K562 (cell line): ENCODE measurements at regions not wholly inside any gene's neighbourhood (a gene's known extent, or its start where the extent isn't known, plus 50 kb on each side); places are given as distances from the start of the nearest gene placed in this dataset.

Source experiments
- ATAC-seq: fragments of 200-7000 bp; cut with Tn5 transposase; 3 replicates; pipeline ENCODE4 v1.9.1; 2020; ENCODE audit warnings: moderate library complexity
- BruUV-seq: library from RNA; stranded (reverse); fragments of 400-500 nt; replicated peaks from 2 replicates; lab custom pipeline; 2021; lab: Mats Ljungman, UMichigan
- CTCF ChIA-PET: fragments of 300-600 bp; formaldehyde crosslinking; extraction: SDS; loops from one replicate; lab custom pipeline; 2021; ENCODE audit warnings: low intra/inter-chr PET ratio; lab: Yijun Ruan, JAX
- POLR2A ChIA-PET: fragments of 300-600, 350-650 bp; sonication (Branson Sonifier 250); formaldehyde crosslinking; extraction: SDS; loops from one replicate; lab custom pipeline; 2021; ENCODE audit warnings: antibody characterized with exemption, inconsistent platforms; lab: Yijun Ruan, JAX
- DNase-seq, 4 experiments: peaks; one replicate each; pipeline versions ENCODE4 v3.0.0 to v3.0.0-alpha.2; 2011 to 2018; ENCODE audit warnings: low spot score in 3 of 4, mixed read lengths in 3 of 4; ENCODE audit errors: extremely low read depth in 1 of 4
- FAIRE-seq: peaks from 2 replicates; lab custom pipeline; 2011; peaks lifted over from hg19 to GRCh38; lab: Jason Lieb, UNC
- H2AFZ ChIP-seq: 2 replicates; pipeline ENCODE4 v1.6.0; 2011; ENCODE audit warnings: low read depth, low read length, control low read depth, inconsistent platforms
- H3K27ac ChIP-seq: fragments of 200-600 bp; 3 replicates; pipeline ENCODE4 v1.8.0; 2011; ENCODE audit warnings: low read depth, mild to moderate bottlenecking, control low read depth, inconsistent platforms, low read length, moderate library complexity, mixed read lengths; ENCODE audit errors: extremely low read depth
- H3K27me3 ChIP-seq, 2 experiments: fragments of 300-600 bp in 1 of 2; 2 replicates in 1 of 2; 3 replicates in 1 of 2; pipeline versions ENCODE4 v1.6.0 to v1.8.0; 2011; ENCODE audit warnings: inconsistent platforms in 2 of 2, low read length in 2 of 2, mild to moderate bottlenecking in 1 of 2, mixed read lengths in 1 of 2, moderate library complexity in 1 of 2; ENCODE audit not compliant: control insufficient read depth in 2 of 2, insufficient read depth in 2 of 2
- H3K36me3 ChIP-seq: fragments of 300-600 bp; 3 replicates; pipeline ENCODE4 v1.8.0; 2011; ENCODE audit warnings: mild to moderate bottlenecking, low read length, inconsistent platforms; ENCODE audit not compliant: control insufficient read depth, insufficient read depth
- H3K4me1 ChIP-seq, 2 experiments: fragments of 200-600 bp in 1 of 2; replicated peaks in 1 of 2; 2 replicates in 1 of 2; 3 replicates in 1 of 2; pipeline versions ENCODE4 v1.5.1 to v1.8.0; 2011; ENCODE audit warnings: inconsistent platforms in 2 of 2, low read length in 2 of 2, mild to moderate bottlenecking in 1 of 2, mixed read lengths in 1 of 2, moderate library complexity in 1 of 2; ENCODE audit not compliant: control insufficient read depth in 2 of 2, insufficient read depth in 2 of 2
- H3K4me2 ChIP-seq: 2 replicates; pipeline ENCODE4 v1.6.1; 2011; ENCODE audit warnings: low read length, control low read depth, inconsistent platforms, mixed read lengths; ENCODE audit not compliant: insufficient read depth
- H3K4me3 ChIP-seq: fragments of 200-600 bp; sonication (generic), shearing (Covaris generic); 2 replicates; pipeline ENCODE4 v1.5.1; 2016; ENCODE audit warnings: control low read depth, inconsistent platforms
- H3K79me2 ChIP-seq: fragments of 200-600 bp; 3 replicates; pipeline ENCODE4 v1.8.0; 2011; ENCODE audit warnings: low read length, inconsistent platforms; ENCODE audit not compliant: control insufficient read depth, insufficient read depth
- H3K9ac ChIP-seq, 2 experiments: 2 replicates each; pipeline versions ENCODE4 v1.6.0 to v1.6.1; 2011; ENCODE audit warnings: low read depth in 2 of 2, low read length in 2 of 2, control low read depth in 1 of 2, inconsistent platforms in 1 of 2, mild to moderate bottlenecking in 1 of 2, mixed read lengths in 1 of 2; ENCODE audit not compliant: insufficient read depth in 1 of 2
- H3K9me1 ChIP-seq: one replicate; pipeline ENCODE4 v1.6.0; 2011; ENCODE audit warnings: inconsistent platforms, mild to moderate bottlenecking, low read length, moderate library complexity; ENCODE audit not compliant: control insufficient read depth, insufficient read depth
- H3K9me3 ChIP-seq: replicated peaks from 2 replicates; pipeline ENCODE4 v1.5.1; 2011; ENCODE audit warnings: low read depth, low read length, inconsistent platforms; ENCODE audit not compliant: control insufficient read depth, insufficient read depth
- H4K20me1 ChIP-seq: replicated peaks from 2 replicates; pipeline ENCODE4 v1.6.1; 2011; ENCODE audit warnings: low read length, inconsistent platforms, mixed read lengths; ENCODE audit not compliant: control insufficient read depth, insufficient read depth
- SIN3A ChIP-seq, 2 experiments: fragments of 150-350 bp in 1 of 2; IDR thresholded peaks; 2 replicates each; pipeline ENCODE4 v1.6.1; 2011 to 2016; ENCODE audit warnings: borderline replicate concordance in 2 of 2, low read depth in 2 of 2, low read length in 2 of 2, mild to moderate bottlenecking in 2 of 2, moderate library complexity in 2 of 2; ENCODE audit not compliant: control insufficient read depth in 1 of 2
- WGBS: fragments of 100-300 bp; shearing (Covaris generic); methylation state at CpG from one replicate; pipeline ENCODE4 v1.1.6; 2016; ENCODE audit warnings: low coverage, mixed read lengths; ENCODE audit not compliant: insufficient coverage; ENCODE audit errors: missing lambda C conversion rate; 5-methylcytosine and 5-hydroxymethylcytosine counted together
- in situ Hi-C: fragments of 300-500 bp; cut with MboI; formaldehyde crosslinking; loops from 4 replicates; pipeline ENCODE4 v1.15.0; 2018; ENCODE audit warnings: inconsistent platforms, mixed read lengths
- intact Hi-C: fragments of 100-400 bp; cut with micrococcal nuclease; formaldehyde crosslinking; loops from 2 replicates; pipeline ENCODE4 v1.14.2; 2022
- TF ChIP-seq, protein P1 (sequence below): sonication (generic); formaldehyde crosslinking; IDR thresholded peaks from 2 replicates; pipeline ENCODE4 v1.8.1; 2023; ENCODE audit warnings: mild to moderate bottlenecking, missing genetic modification reagents, moderate library complexity
- TF ChIP-seq, protein P2 (sequence below), 2 experiments: fragments of 450-650 bp in 1 of 2; sonication (generic) in 1 of 2; formaldehyde crosslinking; conservative IDR thresholded peaks; 2 replicates each; pipeline versions ENCODE4 v1.4.0 to v1.8.1; 2020 to 2022; ENCODE audit warnings: mild to moderate bottlenecking in 1 of 2, missing genetic modification reagents in 1 of 2

DNA sequence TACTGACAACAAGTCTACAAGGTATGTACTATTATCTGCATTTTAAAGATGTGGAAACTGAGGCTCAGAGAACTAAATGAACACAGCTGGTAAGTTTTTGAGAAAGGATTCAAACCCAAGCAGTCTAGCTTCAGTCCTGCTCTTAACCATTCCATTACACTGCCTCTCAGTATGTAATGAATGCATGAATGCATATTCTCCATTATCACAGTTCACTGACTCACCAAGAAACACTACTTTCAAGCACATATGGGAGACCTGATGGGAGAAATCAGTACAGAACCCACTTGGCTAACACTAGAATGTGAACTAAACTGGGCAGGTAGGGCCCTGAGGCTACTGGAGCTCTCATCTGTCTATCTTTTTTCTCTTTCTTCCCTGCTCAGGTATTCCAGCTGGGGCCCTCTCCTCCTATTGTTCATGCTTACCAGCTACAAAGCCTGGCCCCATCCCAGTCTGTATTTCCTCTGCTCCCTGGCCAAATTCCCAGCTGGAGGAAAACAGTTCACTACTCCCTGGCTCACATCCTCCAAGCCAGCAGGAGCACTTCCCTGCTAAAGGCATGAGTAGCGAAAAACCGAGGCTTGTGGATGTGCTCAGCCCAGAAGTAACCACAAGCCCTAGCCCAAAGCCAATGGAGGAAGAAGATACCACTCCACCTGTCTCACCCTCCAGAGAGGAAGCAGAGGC is 178.2 kb upstream of the ARHGEF9 start:
- Histone ChIP-seq H3K4me3 (no peak overlapping the region), H4K20me1 (no peaks in the 10 kb centered on the region), H3K4me1 (no peaks in the 10 kb centered on the region), H3K9me3 (no peaks in the 10 kb centered on the region), H3K9ac (no peak overlapping the region), H3K36me3 (no peaks in the 10 kb centered on the region), H3K4me2 (no peak overlapping the region), H3K9me1 (no peaks in the 10 kb centered on the region), H3K27ac (no peak overlapping the region), H2AFZ (no peak overlapping the region), H3K79me2 (no peaks in the 10 kb centered on the region), H3K27me3 (no peaks in the 10 kb centered on the region)
- DNase-seq (no peak), FAIRE-seq (no peak), ATAC-seq (no peak)
- ChIA-PET CTCF (no interaction called here), POLR2A (no interaction called here)
- in situ Hi-C loops (no loop called here), intact Hi-C loops (no loop called here)
- WGBS: 0% methylated on average over 2 of the region's 2 CpGs
- no TSS peak for BruUV-seq
- TF ChIP-seq, protein P1, sequence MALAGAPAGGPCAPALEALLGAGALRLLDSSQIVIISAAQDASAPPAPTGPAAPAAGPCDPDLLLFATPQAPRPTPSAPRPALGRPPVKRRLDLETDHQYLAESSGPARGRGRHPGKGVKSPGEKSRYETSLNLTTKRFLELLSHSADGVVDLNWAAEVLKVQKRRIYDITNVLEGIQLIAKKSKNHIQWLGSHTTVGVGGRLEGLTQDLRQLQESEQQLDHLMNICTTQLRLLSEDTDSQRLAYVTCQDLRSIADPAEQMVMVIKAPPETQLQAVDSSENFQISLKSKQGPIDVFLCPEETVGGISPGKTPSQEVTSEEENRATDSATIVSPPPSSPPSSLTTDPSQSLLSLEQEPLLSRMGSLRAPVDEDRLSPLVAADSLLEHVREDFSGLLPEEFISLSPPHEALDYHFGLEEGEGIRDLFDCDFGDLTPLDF (CRISPR knock-in tag): no peak
- TF ChIP-seq SIN3A (IDR thresholded peaks at IDR 0.05; ENCODE audit: borderline replicate concordance in 2 of 2, control insufficient read depth in 1 of 2, low read depth in 2 of 2, low read length in 2 of 2): no peak
- TF ChIP-seq, protein P2, sequence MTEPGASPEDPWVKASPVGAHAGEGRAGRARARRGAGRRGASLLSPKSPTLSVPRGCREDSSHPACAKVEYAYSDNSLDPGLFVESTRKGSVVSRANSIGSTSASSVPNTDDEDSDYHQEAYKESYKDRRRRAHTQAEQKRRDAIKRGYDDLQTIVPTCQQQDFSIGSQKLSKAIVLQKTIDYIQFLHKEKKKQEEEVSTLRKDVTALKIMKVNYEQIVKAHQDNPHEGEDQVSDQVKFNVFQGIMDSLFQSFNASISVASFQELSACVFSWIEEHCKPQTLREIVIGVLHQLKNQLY (CRISPR knock-in tag; conservative IDR thresholded peaks at IDR 0.05): no peak
